ENCODE measurements at regions not wholly inside any gene's neighbourhood (a gene's known extent, or its start where the extent isn't known, plus 50 kb on each side); places are given as distances from the start of the nearest gene placed in this dataset.

DNA sequence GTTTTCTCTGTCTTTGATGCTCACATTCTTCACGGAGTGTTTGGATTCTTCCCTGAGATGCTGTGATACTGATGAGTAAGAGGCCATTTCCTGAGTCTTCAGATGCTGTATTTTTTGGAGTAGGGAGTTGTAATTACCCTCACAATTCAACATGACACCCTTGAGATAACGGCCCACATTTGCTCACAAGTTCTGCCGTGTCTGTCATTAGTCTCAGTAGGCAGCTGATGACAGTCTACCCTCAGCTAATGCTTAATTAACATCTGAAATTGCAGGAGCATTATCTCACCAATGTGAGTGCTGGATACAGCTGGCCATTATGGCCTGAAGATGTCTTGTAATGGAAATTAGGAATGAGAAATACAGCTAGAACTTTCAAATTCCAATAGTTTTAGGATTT lies 307.1 kb upstream of the ADCY2 start:
- no peak for ATAC-seq
- TF ChIP-seq ZNF70 (CRISPR knock-in tag; IDR thresholded peaks at IDR 0.05): no peak

GRCh38 chr5:7094626-7095025 lies 301.3 kb upstream of the ADCY2 start:
- ATAC-seq: no peak
- TF ChIP-seq SNAI2 (CRISPR knock-in tag; IDR thresholded peaks at IDR 0.05): no peak
- TF ChIP-seq OSR1 (CRISPR knock-in tag; IDR thresholded peaks at IDR 0.05): no peak
- no peak for TF ChIP-seq ESRRG (CRISPR knock-in tag; IDR thresholded peaks at IDR 0.05)
- TF ChIP-seq CSDC2 (CRISPR knock-in tag; IDR thresholded peaks at IDR 0.05): no peak

DNA sequence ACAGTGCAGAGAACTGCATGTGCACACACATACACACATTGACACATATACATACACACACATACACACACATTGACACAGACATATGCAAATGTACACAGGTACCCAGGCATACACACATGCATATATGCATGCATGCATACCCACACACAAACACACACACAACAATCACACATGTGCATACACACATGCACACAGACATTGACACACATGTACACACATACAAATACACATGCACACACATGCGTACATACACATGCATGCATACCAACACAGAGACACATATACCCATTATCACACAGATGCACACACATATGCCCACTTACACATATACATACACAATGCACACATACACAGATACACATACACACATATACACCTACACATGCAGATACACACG lies 299.6 kb upstream of the ADCY2 start:
- no peak for ATAC-seq
- TF ChIP-seq ZFP3 (CRISPR knock-in tag; IDR thresholded peaks at IDR 0.05) (no peak), CSDC2 (CRISPR knock-in tag; IDR thresholded peaks at IDR 0.05) (no peak), ZNF70 (CRISPR knock-in tag; IDR thresholded peaks at IDR 0.05) (no peak), ZFP30 (CRISPR knock-in tag; IDR thresholded peaks at IDR 0.05) (no peak), CREB5 (CRISPR knock-in tag; IDR thresholded peaks at IDR 0.05; ENCODE audit: low read depth) (no peak), TSHZ2 (CRISPR knock-in tag; IDR thresholded peaks at IDR 0.05) (no peak), ESRRG (CRISPR knock-in tag; IDR thresholded peaks at IDR 0.05) (no peak), SNAI2 (CRISPR knock-in tag; IDR thresholded peaks at IDR 0.05) (no peak), ZNF565 (CRISPR knock-in tag; conservative IDR thresholded peaks at IDR 0.05; ENCODE audit: low read depth) (no peak), ZNF8 (CRISPR knock-in tag; IDR thresholded peaks at IDR 0.05) (no peak), ARNTL (CRISPR knock-in tag; IDR thresholded peaks at IDR 0.05; ENCODE audit: borderline replicate concordance, low read depth) (no peak), PPARA (CRISPR knock-in tag; IDR thresholded peaks at IDR 0.05; ENCODE audit: borderline replicate concordance) (no peak), ISL1 (CRISPR knock-in tag; IDR thresholded peaks at IDR 0.05) (no peak), TOX (CRISPR knock-in tag; IDR thresholded peaks at IDR 0.05; ENCODE audit: borderline replicate concordance) (no peak)
- TF ChIP-seq, protein P1, sequence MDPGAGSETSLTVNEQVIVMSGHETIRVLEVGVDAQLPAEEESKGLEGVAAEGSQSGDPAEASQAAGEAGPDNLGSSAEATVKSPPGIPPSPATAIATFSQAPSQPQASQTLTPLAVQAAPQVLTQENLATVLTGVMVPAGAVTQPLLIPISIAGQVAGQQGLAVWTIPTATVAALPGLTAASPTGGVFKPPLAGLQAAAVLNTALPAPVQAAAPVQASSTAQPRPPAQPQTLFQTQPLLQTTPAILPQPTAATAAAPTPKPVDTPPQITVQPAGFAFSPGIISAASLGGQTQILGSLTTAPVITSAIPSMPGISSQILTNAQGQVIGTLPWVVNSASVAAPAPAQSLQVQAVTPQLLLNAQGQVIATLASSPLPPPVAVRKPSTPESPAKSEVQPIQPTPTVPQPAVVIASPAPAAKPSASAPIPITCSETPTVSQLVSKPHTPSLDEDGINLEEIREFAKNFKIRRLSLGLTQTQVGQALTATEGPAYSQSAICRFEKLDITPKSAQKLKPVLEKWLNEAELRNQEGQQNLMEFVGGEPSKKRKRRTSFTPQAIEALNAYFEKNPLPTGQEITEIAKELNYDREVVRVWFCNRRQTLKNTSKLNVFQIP (CRISPR knock-in tag; IDR thresholded peaks at IDR 0.05; ENCODE audit: borderline replicate concordance, low read depth): no peak

DNA sequence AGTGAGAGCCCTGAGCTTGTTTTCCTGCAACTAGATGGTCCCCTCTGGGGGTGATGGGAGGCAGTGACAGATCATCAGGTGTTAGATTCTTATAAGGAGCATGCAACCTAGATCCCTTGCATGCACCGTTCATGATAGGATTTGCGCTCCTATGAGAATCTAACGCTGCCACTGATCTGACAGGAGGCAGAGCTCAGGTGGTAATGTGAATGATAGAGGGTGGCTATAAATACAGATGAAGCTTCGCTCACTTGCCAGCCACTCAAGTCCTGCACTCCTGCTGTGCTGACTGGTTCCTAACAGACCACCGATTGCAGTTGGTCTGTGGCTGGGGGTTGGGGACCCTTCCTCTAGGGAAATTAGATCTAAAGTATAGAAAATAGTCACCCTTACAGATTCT lies 290.6 kb upstream of the ADCY2 start:
- ATAC-seq: no peak
- no peak for TF ChIP-seq OSR1 (CRISPR knock-in tag; IDR thresholded peaks at IDR 0.05)
- no peak for TF ChIP-seq CSDC2 (CRISPR knock-in tag; IDR thresholded peaks at IDR 0.05)
- TF ChIP-seq GLIS3 (CRISPR knock-in tag; IDR thresholded peaks at IDR 0.05): no peak
- TF ChIP-seq PATZ1 (CRISPR knock-in tag; IDR thresholded peaks at IDR 0.05; ENCODE audit: borderline replicate concordance): no peak
- TF ChIP-seq TOX (CRISPR knock-in tag; IDR thresholded peaks at IDR 0.05; ENCODE audit: borderline replicate concordance): no peak
- TF ChIP-seq ISL1 (CRISPR knock-in tag; IDR thresholded peaks at IDR 0.05): no peak
- TF ChIP-seq SNAI2 (CRISPR knock-in tag; IDR thresholded peaks at IDR 0.05): no peak
- TF ChIP-seq ZFP3 (CRISPR knock-in tag; IDR thresholded peaks at IDR 0.05): no peak
- TF ChIP-seq, protein P1 (CRISPR knock-in tag; IDR thresholded peaks at IDR 0.05; ENCODE audit: borderline replicate concordance, low read depth): no peak
- TF ChIP-seq ZFP30 (CRISPR knock-in tag; IDR thresholded peaks at IDR 0.05): no peak
- no peak for TF ChIP-seq CSRNP3 (CRISPR knock-in tag; IDR thresholded peaks at IDR 0.05)
- TF ChIP-seq PPARA (CRISPR knock-in tag; IDR thresholded peaks at IDR 0.05; ENCODE audit: borderline replicate concordance): no peak
- TF ChIP-seq CREB5 (CRISPR knock-in tag; IDR thresholded peaks at IDR 0.05; ENCODE audit: low read depth): no peak
- TF ChIP-seq ARNTL (CRISPR knock-in tag; IDR thresholded peaks at IDR 0.05; ENCODE audit: borderline replicate concordance, low read depth): no peak
- TF ChIP-seq RARB (CRISPR knock-in tag; IDR thresholded peaks at IDR 0.05): no peak
- no peak for TF ChIP-seq ZNF70 (CRISPR knock-in tag; IDR thresholded peaks at IDR 0.05)
- no peak for TF ChIP-seq BACH2 (CRISPR knock-in tag; IDR thresholded peaks at IDR 0.05; ENCODE audit: borderline replicate concordance)
- no peak for TF ChIP-seq ESRRG (CRISPR knock-in tag; IDR thresholded peaks at IDR 0.05)
